ENCODE measurements at regions not wholly inside any gene's neighbourhood (a gene's known extent, or its start where the extent isn't known, plus 50 kb on each side); places are given as distances from the start of the nearest gene placed in this dataset.

DNA sequence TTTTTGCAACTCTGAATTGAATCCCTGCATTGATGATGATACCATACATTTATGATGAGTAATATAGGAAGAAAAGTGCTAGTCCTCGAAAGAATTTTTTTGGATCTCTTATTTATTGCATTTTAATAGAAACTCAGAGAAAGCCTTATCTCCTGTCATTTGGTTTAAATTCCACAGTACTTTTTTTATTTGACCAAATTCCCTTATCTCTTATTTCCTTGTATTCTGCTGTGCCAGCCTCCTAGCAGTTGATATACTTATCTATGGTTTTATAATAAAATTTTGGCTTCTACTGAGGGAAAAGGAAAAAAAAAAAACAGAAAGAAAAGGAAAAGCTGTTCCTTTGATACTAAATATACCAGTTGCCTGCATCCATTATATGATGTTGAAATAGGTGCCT lies 535.1 kb upstream of the NR2F2 start:
- no peak for TF ChIP-seq POLR2A (IDR thresholded peaks at IDR 0.05)
- TF ChIP-seq CTCF (IDR thresholded peaks at IDR 0.05) = no peak
- TF ChIP-seq POLR2AphosphoS5 (IDR thresholded peaks at IDR 0.05) = no peak

All from suprapubic skin (tissue), 4 donors.